Effector CD4-positive, alpha-beta T cell (primary cell): ENCODE measurements at regions not wholly inside any gene's neighbourhood (a gene's known extent, or its start where the extent isn't known, plus 50 kb on each side); places are given as distances from the start of the nearest gene placed in this dataset.

Experiments
- DNase-seq: peaks from one replicate; pipeline ENCODE4 v3.0.0-alpha.2; 2020

DNA sequence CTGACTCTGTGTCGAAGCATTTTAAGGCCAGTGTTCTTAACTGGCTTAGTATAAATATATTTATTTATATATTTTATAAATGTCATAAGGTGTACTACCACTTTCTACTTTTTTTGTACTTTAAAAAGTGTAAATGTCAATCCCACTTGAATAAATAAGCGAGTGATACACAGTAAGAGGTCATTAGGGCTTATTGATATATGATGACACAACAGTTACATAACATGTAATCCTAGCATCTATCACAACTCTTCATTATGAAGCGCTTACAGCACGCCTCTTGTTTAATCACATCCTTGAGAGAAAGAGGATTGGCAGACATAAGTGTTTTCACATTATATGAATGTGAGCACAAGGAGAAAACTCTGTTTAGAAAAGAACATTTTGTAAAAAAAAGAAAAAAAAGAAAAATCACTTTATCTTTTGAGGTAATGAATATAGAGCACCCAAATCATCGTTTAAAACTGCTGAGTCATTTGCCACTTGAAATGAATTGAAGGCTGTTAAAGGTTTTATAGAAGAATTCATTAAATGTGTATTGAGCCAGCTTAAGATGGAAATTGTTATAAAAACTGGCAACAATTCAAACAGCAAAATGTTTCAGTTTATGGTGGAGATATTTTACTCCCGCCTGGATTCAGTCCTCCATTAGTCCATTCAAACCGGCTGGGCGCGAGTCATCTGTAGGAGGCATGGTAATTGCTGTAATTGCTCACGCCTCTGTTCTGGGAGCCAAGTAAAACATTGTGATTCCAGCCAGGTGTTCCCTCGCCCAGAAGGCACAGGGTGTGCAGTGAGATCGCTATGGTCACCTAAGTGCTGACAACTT is 627.3 kb upstream of the KIRREL3 start:
- no peak for DNase-seq

DNA sequence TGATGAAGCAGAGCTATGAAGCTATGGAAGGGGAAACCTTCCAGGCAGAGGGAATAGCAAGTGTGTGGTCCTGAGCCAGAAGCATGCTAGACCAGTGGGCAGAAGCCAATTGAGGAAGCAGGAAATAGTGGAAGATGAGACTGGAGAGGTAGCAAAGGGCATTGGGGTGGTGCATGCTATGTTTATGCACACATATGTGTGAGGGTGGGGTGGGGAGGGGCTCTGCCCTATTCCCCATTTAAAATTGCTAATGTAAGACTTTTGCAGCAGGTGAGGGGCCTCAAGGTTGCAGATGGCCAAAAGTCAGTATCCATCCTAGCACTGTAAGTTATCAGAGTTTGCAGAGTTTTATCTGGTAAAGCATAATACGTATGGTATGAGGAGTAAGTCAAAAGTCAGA is 626.6 kb upstream of the KIRREL3 start:
- no peak for DNase-seq

DNA sequence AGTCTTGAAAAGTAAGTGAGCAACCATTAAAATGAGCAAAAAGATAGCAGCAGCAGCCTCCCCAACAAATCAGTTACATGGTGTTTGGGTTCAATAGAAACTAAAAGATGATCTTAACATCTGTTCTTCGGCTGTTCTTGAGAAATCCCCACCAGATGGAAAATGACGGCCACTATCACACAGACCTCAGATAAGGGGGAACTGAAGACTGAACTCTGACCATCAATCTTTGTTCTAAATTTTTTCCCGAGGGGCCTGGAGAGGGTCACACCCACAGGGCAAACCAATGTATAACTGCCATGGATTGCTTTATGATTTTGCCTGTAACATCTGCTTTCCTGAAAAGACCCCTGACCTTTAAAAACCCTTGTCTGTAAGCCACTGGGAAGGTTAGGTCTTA is 624.8 kb upstream of the KIRREL3 start:
- no peak for DNase-seq

DNA sequence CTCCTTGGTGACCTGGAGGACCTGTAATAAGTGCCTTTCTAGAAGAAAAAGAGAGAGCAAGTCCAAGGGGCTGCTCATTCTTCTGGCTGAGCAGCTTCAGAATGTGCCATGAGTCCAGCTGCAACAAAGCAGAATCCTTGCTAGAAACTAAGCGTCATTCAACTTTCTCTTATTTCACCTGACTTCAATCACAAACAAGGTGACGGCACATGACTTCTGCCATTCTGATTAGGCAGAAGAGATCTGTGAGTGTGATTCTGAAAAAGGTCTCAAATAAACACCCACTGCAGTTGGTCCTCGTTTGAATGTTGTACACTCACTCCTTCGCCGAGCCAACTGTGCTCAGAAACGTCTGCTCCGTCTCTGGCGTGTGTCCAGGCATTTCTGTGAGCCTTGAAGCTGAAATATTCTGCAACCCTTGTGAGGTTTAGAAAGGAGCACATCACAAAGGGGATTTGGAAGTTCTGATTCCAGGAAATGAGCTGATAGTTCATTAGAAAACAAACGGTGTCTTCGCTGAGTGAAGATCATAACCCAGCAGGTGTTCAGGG is 623.8 kb upstream of the KIRREL3 start:
- DNase-seq, result no peak

DNA sequence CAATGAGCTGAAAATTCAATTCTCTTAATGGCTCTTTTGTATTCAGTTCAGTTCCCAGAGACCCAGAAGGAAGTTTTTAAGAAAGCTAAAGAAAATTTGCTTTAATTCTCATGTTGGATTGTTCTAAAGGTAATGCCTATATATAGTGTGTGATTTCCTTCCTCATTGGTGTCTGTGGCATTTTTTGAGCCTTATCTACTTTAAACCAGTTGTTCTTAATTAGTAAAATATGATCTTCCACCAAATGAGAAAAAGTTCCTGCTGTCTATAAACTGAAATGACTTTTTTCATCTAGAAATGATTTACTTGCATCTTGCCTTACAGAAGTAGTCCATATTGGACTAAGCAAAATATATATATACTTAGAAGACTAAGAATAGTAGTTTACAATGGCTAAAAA is 622.1 kb upstream of the KIRREL3 start:
- DNase-seq, result no peak

DNA sequence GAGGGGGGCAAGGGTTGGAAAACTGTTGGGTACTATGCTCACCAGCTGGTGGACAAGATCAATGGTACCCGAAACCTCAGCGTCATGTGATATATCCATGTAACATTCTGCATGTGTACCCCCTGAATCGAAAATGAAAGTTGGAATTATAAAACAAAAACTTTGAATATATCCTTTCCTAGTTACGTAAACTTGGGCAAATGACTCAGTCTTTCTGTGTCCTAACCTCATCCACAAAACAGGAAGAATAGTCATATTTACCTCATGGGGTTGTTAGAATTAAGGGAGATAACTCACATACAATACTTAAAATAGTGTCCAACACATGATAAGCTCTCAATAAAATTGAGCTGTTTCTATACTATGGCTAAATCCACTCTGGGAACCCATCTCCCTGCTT is 620.1 kb upstream of the KIRREL3 start:
- no peak for DNase-seq

DNA sequence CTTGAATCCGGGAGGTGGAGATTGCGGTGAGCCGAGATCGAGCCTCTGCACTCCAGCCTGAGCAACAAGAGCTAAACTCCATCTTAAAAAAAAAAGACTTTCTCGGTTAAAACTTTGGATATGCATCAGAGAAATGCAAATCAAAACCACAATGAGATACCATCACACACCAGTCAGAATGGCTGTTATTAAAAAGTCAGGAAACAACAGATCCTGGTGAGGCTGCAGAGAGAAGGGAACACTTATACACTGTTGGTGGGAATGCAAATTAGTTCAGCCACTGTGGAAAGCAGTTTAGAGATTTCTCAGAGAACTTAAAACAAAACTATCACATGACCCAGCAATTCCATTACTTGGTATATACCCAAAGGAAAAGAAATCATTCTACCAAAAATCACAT is 619.4 kb upstream of the KIRREL3 start:
- no peak for DNase-seq

DNA sequence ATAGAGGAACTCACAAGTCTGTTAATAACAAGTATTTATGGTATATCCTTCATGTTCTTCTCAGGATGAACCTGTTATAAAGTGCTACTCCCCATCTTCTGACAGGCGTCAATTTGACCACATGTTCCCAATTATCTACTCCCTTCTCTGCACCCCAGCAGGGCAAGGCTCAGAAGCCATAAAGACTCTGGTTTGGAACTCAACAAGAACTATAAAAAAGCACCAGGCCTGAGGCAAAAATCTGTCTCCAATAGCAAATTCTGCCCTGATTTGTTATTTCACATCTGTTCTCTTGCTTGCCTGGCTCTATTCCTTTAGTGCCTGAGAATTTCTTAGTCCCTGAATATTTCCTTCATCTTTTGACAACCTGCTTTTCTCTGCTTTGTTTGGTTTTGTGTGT is 618.2 kb upstream of the KIRREL3 start:
- no peak for DNase-seq

DNA sequence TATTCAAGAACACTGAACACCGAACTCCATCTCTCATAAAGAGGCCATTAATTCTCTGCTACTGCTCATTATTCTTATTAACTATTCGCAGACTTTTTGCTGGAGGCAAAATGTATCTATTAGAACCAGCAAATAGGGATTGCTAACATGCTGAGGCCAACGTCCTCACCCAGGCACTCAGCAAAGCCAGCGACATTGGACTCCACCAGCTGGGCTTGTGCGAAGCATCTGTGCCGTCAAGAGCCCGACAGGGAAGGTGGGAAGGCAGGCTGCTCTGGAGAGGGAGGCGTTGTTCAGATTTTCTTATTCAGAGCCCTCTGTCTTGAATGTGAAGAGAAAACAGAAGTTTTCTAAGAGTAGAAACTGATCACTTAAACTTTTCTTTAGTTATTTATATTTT is 615.6 kb upstream of the KIRREL3 start:
- no peak for DNase-seq

DNA sequence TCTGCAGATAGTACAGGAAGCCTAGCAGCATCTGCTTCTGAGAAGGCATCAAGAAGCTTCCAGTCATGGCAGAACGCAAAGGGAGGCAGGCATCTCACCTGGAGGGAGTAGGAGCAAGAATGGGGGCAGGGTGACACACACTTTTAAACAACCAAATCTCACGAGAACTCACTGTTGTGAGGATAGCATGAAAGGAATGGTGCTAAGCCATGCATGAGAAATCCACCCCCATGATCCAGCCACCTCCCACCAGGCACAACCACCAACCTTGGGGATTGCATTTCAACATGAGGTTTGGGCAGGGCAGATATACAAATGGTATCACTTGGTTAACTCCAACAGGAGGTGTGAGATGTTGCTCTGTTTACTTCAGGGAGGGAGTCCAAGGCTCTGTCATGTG is 612.0 kb upstream of the KIRREL3 start:
- DNase-seq, result no peak

DNA sequence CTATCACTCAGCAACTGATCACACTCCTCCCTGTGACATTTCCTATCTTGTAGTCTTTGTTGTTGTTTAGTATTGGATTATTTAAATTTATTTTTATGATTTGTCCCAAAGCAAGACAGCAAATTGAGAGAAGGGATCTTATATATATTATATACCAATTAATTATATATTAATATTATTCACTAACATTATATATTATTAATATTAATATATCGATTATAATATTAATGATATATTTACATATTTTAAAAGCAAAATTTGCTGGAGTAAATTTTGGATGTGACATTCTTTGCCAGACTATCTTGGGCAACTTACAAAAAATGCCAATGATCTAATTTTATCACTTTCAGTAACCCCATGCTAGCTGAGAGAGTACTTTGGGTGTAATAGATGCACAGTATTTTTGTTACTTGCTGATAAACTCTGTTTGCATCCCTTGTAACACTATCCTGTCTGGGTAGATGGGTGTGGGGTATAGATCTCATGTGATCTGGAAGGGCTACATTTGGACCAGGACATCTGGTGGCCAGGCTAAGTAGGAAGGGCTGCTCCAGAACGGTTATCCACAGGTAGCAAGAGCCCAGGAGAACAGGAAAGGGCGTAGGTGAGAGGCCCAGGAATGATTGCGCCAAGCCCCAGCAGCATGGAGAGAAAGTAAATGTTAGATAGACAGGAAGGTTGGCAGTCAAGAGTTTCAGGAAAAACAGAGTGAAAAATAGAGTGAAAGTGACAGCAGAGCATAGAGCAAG is 608.6 kb upstream of the KIRREL3 start:
- no peak for DNase-seq

DNA sequence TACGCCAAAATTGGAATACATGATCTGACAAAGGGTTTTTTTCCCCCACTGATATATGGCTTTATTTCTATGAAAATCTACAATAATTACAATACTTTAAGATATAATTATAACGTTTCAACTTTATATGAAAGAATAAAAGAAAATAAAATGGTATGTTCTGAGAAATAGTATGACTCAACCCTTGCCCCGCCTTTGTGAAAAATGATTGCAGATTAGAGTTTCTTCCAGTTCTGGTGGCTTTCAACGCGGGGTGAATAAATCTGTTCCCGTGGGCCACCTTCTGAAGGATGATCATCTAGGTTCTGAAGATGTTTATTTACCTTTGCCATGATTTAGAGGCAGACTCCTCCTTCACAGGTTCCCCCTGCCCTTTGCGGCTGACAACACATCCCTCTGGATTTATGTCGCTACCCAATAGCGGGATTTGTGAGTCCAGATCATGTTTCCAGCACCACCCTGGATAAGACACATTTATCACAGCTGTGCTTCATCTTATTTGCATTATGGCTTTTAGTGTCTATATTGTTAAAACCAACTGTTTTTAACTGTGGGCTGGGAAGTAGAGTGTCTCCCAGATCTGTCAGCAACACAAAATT is 607.0 kb upstream of the KIRREL3 start:
- no peak for DNase-seq

DNA sequence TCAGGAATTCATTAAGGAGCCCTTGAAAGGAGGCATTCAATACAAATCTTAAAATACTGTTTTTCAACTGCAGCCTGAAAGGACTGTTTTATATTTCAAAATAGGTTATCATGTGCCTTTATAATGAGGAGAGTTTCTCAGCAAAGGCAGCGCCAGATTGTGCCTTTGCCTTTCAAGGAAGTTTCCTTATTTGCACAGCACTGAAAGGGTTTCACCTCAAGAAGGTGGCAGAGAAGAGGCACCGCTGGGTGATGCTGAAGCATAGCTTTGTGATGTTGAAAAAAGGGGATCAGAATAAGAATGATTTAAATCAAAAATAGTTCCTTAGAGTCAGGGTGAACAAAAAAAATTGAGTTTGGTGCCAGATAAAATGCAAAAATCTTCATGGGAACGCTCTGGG is 601.0 kb upstream of the KIRREL3 start:
- no peak for DNase-seq

DNA sequence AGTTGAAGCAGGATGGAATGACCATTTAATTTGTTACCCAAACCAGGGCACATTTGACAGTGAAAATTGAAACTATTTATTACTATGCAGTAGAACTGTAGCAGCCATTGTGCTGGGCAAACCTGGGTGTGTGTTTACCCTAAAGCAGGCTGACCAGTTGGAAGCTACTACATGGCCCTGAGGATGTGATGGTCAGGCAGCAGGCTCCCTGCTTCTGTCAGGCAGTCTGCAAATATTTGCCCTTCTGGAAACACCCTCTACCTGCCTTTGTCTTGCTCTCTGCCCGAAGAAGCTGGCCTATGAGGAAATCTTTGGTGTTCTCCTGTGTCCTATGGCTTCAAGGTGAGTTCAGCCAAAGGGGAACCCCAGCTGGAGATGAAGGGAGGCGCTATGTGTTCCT is 600.1 kb upstream of the KIRREL3 start:
- DNase-seq, result no peak

DNA sequence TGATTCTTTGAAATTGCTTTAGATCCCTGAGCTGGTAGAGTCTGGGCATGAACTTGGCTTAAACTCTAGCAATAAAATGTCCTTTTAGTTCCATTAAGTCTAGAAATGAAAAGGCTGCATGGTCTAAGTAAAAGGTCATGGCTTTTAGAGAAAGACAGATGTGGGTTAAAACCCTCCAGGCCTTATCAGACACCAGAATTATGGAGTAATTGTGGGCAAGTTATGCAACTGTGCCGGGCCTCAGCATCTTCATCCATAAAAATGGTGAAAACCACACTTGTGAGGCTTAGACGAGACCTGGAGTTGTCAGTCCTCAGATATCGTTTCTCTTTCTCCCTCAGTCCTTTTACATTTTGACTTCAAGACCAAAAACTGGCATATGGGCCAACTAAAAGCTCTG is 597.9 kb upstream of the KIRREL3 start:
- no peak for DNase-seq

DNA sequence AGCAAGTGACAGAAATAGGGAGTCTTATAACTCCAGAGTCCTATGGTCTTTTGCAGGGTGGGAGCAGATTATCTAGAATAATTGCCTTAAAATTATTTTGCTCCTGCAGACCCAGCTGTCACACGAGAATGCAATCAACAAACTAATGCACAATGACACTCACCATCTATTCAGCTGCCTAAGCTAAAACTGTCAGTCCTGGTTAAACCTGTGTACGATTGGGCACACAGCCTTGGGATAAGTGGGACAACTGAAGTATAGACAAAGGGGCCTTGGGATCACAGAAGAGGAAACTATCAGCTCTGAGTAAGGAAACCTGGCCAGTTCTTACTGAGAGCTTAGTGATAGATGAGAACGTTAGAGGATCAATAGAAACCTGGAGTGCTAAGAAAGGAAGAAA is 595.9 kb upstream of the KIRREL3 start:
- no peak for DNase-seq

DNA sequence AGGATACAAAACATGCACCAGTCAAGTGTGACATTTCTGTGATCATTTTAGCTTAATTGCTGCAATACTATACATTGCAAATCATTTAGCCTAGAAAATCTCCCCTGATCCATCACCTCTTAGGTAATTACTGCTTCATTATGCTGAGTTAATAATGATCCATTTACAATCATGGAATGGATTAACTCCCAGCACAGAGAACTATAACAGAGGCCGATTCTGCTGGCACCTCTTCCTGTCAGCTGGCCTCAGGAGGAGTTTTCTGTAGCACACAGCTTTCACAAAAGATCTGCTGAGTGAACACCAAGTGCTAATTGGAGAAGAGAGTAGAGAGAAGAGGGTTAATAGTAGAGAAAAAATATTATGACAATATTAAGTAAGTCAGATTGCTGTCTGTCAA is 591.8 kb upstream of the KIRREL3 start:
- DNase-seq, result no peak

DNA sequence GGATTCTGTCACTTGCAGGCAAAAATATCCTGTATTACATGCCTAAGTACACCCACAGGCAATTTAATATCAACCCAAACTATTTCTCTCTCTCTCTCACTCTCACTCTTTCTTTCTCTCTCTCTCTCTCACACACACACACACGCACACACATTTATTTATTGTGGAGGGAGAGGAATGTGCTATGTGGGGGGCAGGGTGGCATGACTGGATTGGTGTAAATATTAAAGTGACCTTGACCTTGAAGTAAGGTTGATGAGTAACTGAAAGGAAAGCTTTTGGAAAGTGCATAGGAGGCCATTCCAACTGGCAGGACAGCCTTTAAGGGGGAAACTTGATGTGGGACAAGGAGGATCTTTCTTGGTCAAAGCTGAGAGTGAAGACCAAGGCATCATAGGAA is 589.7 kb upstream of the KIRREL3 start:
- DNase-seq, result no peak

DNA sequence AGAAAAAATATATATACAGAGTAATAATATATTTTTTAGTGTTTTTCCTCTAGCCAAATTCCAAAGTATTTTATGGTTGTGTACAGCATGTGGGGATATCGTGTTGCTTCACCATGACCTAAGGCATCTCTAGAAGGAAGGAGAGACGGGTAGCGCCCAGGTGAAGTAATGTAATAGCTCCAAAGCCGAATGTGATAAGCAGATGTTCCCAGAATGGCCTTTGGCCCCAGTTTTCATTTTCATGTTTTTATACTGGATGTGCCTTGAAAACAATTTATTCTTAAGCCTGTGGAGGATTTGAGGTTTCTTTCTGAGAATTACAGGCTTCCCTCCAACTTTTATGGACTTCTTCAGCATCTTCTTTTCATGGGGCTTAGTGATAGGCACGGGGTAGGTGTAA is 587.9 kb upstream of the KIRREL3 start:
- DNase-seq, result no peak

DNA sequence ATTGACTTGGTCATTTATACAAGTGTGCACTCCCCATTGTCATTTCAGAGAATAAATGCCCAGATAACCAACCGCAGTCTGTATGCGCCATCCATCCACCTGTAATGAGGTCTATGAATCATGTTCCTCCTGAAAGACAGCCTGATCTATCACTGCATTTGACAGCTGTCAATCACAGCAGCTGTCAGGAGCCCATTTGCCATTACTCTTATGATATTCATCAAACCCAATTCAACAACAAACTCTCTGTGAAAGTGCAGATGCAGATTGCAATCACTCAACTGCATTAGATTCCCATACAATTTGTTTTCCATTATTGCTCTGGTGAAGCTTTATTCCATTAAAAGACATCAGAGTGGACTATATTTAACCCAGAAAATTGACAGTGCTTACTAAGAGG is 586.9 kb upstream of the KIRREL3 start:
- DNase-seq, result no peak

DNA sequence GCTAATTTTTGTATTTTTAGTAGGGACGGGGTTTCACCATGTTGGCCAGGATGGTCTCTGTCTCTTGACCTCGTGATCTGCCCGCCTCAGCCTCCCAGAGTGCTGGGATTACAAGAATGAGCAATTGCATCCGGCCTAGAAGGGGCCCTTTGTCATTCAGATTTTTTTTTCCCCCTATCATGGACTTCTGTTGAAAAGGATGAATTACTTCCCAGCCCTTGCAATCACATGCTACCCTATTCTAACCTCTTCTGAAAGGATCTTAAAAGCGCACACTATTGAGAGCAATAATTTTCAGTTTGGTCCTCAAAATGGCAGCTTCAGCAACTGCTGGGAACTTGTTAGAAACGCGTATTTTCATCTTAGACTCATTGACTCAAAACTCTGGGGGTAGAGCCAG is 575.6 kb upstream of the KIRREL3 start:
- DNase-seq, result no peak

DNA sequence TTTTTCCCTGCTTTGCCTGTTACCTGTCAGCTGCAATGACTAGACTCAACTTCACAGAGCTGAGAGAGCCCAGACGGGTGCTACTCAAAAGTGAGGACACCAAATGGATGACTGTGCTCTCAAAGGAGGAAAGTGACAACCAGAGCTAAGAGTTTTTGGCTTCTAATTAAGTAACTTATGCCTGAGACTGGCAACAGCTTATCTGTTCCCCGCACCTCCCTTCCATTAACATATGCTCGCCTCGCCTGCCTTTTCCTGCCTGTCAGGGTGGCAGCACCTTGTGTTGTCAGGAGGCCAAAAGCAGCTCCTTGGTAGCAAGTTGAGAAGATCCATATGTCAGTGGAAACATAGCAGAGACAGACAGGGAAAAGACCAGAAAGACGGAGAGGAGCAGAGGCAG is 573.9 kb upstream of the KIRREL3 start:
- no peak for DNase-seq

DNA sequence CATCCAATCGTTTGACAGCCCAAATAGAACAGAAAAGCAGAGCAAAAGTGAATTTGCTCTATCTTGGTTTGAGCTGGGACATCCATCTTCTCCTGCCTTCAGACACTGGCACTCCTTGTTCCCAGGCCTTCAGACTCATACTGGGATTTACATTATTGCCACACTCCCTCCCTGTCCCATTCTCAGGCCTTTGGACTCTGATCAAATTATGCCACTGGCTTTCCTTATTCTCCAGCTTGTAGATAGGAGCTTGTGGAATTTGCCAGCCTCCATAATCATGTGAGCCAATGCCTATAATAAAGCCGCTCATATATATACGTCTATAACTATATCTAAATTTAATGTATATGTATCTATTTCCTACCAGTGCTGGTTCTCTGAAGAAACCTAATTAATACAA is 568.3 kb upstream of the KIRREL3 start:
- DNase-seq, result no peak
